ENCODE measurements at regions not wholly inside any gene's neighbourhood (a gene's known extent, or its start where the extent isn't known, plus 50 kb on each side); places are given as distances from the start of the nearest gene placed in this dataset.

DNA sequence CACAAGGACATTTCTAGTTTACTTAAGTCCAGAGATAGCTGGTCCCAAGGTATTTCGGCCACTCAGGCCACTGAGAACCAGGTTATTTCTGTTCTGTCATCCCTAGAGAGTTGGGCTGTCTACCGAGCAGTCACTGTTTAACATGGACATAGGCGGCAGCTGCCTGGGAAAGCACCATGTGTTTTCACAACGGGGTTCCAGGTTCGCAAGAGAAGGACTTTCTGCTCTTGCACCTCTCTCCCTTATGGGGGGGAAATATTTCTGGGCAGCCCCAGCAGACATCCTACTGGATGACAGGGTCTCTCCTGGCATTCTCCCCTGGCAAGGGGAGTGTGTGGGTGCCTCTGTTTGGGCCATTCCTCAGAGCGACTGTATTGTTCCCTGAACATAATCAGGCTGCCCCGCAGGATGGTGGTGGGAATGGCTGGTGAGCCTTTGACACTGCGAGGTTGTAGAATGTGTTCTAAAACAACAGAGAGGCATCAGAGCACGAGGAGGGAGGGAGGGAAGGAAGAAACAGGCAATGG, 64.4 kb upstream of the DUSP22 start:
- no peak for TF ChIP-seq MEF2A (IDR thresholded peaks at IDR 0.05; ENCODE audit: borderline replicate concordance, low read depth)
- no peak for TF ChIP-seq NRF1 (IDR thresholded peaks at IDR 0.05; ENCODE audit: low read depth, low read length)
- no peak for TF ChIP-seq CHD2 (IDR thresholded peaks at IDR 0.05; ENCODE audit: low read length, partially characterized antibody)
- TF ChIP-seq TEAD4 (IDR thresholded peaks at IDR 0.05; ENCODE audit: borderline replicate concordance, insufficient read depth) = no peak
- TF ChIP-seq EP300 (IDR thresholded peaks at IDR 0.05; ENCODE audit: borderline replicate concordance in 1 of 2, low read depth in 1 of 2, low read length in 1 of 2) = no peak
- no peak for TF ChIP-seq FOSL2 (IDR thresholded peaks at IDR 0.05; ENCODE audit: borderline replicate concordance, low read depth)
- DNase-seq = no peak
- no peaks in the 10 kb centered on the region for H3K79me2 ChIP-seq (ENCODE audit: insufficient read depth)

DNA sequence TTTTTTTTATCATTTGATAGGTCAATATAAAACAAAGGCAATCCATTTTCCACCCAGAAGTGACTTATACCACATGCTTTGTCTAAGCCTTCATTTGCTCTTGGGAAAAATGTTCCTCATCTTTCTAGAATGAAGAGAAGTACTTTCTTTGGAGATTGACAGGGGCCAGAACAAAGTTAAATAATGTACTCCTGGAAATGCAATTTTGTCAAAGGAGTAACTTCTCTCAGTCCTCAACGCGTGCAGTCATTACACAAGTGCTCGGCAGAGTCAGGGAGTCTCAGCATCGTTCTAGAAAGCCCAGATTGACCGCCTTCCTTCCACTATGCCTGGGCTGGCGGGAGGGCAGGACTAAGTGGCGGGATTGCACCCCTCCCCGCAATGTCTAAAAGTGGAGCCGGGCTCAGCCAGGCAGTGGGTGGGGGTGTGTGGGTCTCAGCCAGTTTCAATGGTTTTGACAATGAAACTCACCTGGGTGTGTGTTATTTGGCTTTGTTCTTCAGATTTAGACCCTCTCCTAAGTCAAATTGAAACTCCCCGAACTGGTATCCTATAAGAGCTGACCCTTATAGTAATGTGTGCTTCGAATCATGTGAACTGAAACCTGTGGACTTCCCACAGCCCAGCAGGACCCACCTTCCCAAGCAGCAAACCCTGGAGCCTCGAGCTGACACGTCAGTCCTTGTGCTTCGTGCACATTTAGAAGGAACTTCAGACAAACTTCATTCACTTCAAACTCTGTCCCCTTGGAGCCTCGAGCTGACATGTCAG, 63.2 kb upstream of the DUSP22 start:
- Histone ChIP-seq H3K9ac (no peak overlapping the region), H3K4me1 (ENCODE audit: control insufficient read depth in 1 of 2, insufficient read depth in 2 of 2, low read depth in 1 of 2, low read length in 1 of 2) (no peaks in the 10 kb centered on the region), H3K36me3 (replicated peaks in 1 of 2; ENCODE audit: control insufficient read depth in 1 of 2, insufficient read depth in 2 of 2, low read length in 1 of 2) (no peaks in the 10 kb centered on the region), H3K27me3 (ENCODE audit: insufficient read depth) (peaks cover 58% of the 10 kb centered on the region), H3K27ac (ENCODE audit: low read depth in 2 of 2, low read length in 1 of 2) (no peak overlapping the region), H3K9me3 (no peaks in the 10 kb centered on the region), H2AFZ (ENCODE audit: low read depth) (no peak overlapping the region), H3K79me2 (ENCODE audit: insufficient read depth) (no peaks in the 10 kb centered on the region), H3K9me2 (no peaks in the 10 kb centered on the region), H4K20me1 (ENCODE audit: insufficient read depth) (no peaks in the 10 kb centered on the region), H3F3A (replicated peaks; ENCODE audit: insufficient read depth) (no peaks in the 10 kb centered on the region), H3K4me3 (ENCODE audit: low read depth in 2 of 2, low read length in 1 of 2) (no peak overlapping the region), H3K4me2 (no peak overlapping the region)
- no peak for DNase-seq
- ChIA-PET CTCF (interaction anchor here (0.9 kb wide), 1 partner anchor 11 kb away, joined by 4 read pairs; no protein-coding TSS in a partner anchor), POLR2A (no interaction called here)
- 14% methylated on average over 11 of the region's 15 CpGs for WGBS (ENCODE audit: low lambda C conversion rate)
- TF ChIP-seq, protein P1, sequence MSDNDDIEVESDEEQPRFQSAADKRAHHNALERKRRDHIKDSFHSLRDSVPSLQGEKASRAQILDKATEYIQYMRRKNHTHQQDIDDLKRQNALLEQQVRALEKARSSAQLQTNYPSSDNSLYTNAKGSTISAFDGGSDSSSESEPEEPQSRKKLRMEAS (IDR thresholded peaks at IDR 0.05; ENCODE audit: low read depth) = no peak
- no peak for TF ChIP-seq NFIC (IDR thresholded peaks at IDR 0.05; ENCODE audit: borderline replicate concordance)
- TF ChIP-seq, protein P2, sequence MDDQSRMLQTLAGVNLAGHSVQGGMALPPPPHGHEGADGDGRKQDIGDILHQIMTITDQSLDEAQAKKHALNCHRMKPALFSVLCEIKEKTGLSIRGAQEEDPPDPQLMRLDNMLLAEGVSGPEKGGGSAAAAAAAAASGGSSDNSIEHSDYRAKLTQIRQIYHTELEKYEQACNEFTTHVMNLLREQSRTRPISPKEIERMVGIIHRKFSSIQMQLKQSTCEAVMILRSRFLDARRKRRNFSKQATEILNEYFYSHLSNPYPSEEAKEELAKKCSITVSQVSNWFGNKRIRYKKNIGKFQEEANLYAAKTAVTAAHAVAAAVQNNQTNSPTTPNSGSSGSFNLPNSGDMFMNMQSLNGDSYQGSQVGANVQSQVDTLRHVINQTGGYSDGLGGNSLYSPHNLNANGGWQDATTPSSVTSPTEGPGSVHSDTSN (IDR thresholded peaks at IDR 0.05) = no peak
- TF ChIP-seq YY1 (IDR thresholded peaks at IDR 0.05; ENCODE audit: low read depth) = no peak
- TF ChIP-seq FOXJ3 (CRISPR knock-in tag; IDR thresholded peaks at IDR 0.05) = no peak
- TF ChIP-seq MXI1 (IDR thresholded peaks at IDR 0.05; ENCODE audit: low read depth, low read length) = no peak
- TF ChIP-seq EP300 (IDR thresholded peaks at IDR 0.05; ENCODE audit: borderline replicate concordance in 1 of 2, low read depth in 1 of 2, low read length in 1 of 2) = no peak
- TF ChIP-seq, protein P3, sequence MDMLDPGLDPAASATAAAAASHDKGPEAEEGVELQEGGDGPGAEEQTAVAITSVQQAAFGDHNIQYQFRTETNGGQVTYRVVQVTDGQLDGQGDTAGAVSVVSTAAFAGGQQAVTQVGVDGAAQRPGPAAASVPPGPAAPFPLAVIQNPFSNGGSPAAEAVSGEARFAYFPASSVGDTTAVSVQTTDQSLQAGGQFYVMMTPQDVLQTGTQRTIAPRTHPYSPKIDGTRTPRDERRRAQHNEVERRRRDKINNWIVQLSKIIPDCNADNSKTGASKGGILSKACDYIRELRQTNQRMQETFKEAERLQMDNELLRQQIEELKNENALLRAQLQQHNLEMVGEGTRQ (IDR thresholded peaks at IDR 0.05; ENCODE audit: borderline replicate concordance, low read depth, low read length) = no peak
- TF ChIP-seq RXRA (IDR thresholded peaks at IDR 0.05; ENCODE audit: borderline replicate concordance, low read depth) = no peak
- no peak for TF ChIP-seq SIN3A (IDR thresholded peaks at IDR 0.05; ENCODE audit: borderline replicate concordance, low read depth, low read length)
- TF ChIP-seq RFX5 (IDR thresholded peaks at IDR 0.05; ENCODE audit: low read length) = no peak
- no peak for TF ChIP-seq EZH2phosphoT487 (IDR thresholded peaks at IDR 0.05; ENCODE audit: borderline replicate concordance, low read depth)
- no peak for TF ChIP-seq MEF2A (IDR thresholded peaks at IDR 0.05; ENCODE audit: borderline replicate concordance, low read depth)
- TF ChIP-seq, protein P4, sequence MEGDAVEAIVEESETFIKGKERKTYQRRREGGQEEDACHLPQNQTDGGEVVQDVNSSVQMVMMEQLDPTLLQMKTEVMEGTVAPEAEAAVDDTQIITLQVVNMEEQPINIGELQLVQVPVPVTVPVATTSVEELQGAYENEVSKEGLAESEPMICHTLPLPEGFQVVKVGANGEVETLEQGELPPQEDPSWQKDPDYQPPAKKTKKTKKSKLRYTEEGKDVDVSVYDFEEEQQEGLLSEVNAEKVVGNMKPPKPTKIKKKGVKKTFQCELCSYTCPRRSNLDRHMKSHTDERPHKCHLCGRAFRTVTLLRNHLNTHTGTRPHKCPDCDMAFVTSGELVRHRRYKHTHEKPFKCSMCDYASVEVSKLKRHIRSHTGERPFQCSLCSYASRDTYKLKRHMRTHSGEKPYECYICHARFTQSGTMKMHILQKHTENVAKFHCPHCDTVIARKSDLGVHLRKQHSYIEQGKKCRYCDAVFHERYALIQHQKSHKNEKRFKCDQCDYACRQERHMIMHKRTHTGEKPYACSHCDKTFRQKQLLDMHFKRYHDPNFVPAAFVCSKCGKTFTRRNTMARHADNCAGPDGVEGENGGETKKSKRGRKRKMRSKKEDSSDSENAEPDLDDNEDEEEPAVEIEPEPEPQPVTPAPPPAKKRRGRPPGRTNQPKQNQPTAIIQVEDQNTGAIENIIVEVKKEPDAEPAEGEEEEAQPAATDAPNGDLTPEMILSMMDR (IDR thresholded peaks at IDR 0.05) = no peak
- no peak for TF ChIP-seq TCF12 (IDR thresholded peaks at IDR 0.05)
- no peak for TF ChIP-seq NRF1 (IDR thresholded peaks at IDR 0.05; ENCODE audit: low read depth, low read length)
- TF ChIP-seq ELF1 (IDR thresholded peaks at IDR 0.05) = no peak
- TF ChIP-seq GABPA (IDR thresholded peaks at IDR 0.05; ENCODE audit: low read depth) = no peak
- TF ChIP-seq, protein P5, sequence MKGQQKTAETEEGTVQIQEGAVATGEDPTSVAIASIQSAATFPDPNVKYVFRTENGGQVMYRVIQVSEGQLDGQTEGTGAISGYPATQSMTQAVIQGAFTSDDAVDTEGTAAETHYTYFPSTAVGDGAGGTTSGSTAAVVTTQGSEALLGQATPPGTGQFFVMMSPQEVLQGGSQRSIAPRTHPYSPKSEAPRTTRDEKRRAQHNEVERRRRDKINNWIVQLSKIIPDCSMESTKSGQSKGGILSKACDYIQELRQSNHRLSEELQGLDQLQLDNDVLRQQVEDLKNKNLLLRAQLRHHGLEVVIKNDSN (IDR thresholded peaks at IDR 0.05; ENCODE audit: borderline replicate concordance, low read depth) = no peak

More for the DNA sequence above, 64.4 kb upstream of the DUSP22 start:
- Histone ChIP-seq H3K27ac (ENCODE audit: low read depth in 2 of 2, low read length in 1 of 2) (no peak overlapping the region), H3K4me2 (no peak overlapping the region), H3K36me3 (replicated peaks in 1 of 2; ENCODE audit: control insufficient read depth in 1 of 2, insufficient read depth in 2 of 2, low read length in 1 of 2) (no peaks in the 10 kb centered on the region), H3K9ac (no peak overlapping the region), H3K4me3 (ENCODE audit: low read depth in 2 of 2, low read length in 1 of 2) (no peak overlapping the region), H3K9me3 (no peaks in the 10 kb centered on the region), H4K20me1 (ENCODE audit: insufficient read depth) (no peaks in the 10 kb centered on the region), H2AFZ (ENCODE audit: low read depth) (no peak overlapping the region), H3F3A (replicated peaks; ENCODE audit: insufficient read depth) (no peaks in the 10 kb centered on the region), H3K4me1 (ENCODE audit: control insufficient read depth in 1 of 2, insufficient read depth in 2 of 2, low read depth in 1 of 2, low read length in 1 of 2) (no peaks in the 10 kb centered on the region), H3K9me2 (no peaks in the 10 kb centered on the region), H3K27me3 (ENCODE audit: insufficient read depth) (peaks cover 67% of the 10 kb centered on the region)
- 3% methylated on average over 9 of the region's 9 CpGs for WGBS (ENCODE audit: low lambda C conversion rate)
- CTCF ChIA-PET = interaction anchor here (1.6 to 1.9 kb wide), 2 partner anchors 10 to 16 kb away, joined by 3 to 8 read pairs; no protein-coding TSS in a partner anchor
- POLR2A ChIA-PET = no interaction called here

Measured in SK-N-SH (cell line).